ENCODE measurements at regions not wholly inside any gene's neighbourhood (a gene's known extent, or its start where the extent isn't known, plus 50 kb on each side); places are given as distances from the start of the nearest gene placed in this dataset.
A peak's percentile ranks its signal among the peaks of the same experiment; 100 is the strongest.
"Not testable (repeated sequence)": the region's sequence is repeated elsewhere in the genome, so short reads cannot be mapped to it uniquely, and the experiment has no call there.

- Histone ChIP-seq H3K4me1 (peaks cover 0 to 34% (median 6%) of the 10 kb centered on the region in 3 donors), H3K9me3 (no peaks in the 10 kb centered on the region), H3K36me3 (peaks cover 0 to 20% of the 10 kb centered on the region in 2 donors), H3K4me3 (peak overlapping the region; percentile 69 to 79), H3K27me3 (no peaks in the 10 kb centered on the region), H3K27ac (peak overlapping the region; percentile 92 to 95 (median 94))
- WGBS, 2 donors (ENCODE audit: low coverage in 1 of 2) = 19 to 20% methylated on average over 7 to 9 of the region's 10 CpGs
- TF ChIP-seq EP300 (IDR thresholded peaks at IDR 0.05) (no peak), POLR2AphosphoS5 (IDR thresholded peaks at IDR 0.05) (no peak), CTCF (IDR thresholded peaks at IDR 0.05) (no peak), POLR2A (IDR thresholded peaks at IDR 0.05) (no peak)
- no peak for ATAC-seq
Observed at GRCh38 chr7:67301667-67302066, 305.0 kb downstream of the TYW1 start.

GRCh38 chr7:67302113-67303039 lies 305.7 kb downstream of the TYW1 start:
- Histone ChIP-seq H3K36me3 (peaks cover 0 to 28% of the 10 kb centered on the region in 2 donors), H3K4me1 (peaks cover 0 to 34% (median 6%) of the 10 kb centered on the region in 3 donors), H3K4me3 (peak overlapping the region; percentile 69 to 79), H3K27me3 (no peaks in the 10 kb centered on the region), H3K27ac (peak overlapping the region; percentile 92 to 95 (median 94)), H3K9me3 (no peaks in the 10 kb centered on the region)
- peak; percentile 96 for ATAC-seq
- WGBS, 2 donors (ENCODE audit: low coverage in 1 of 2) = 0 to 1% methylated on average over 9 to 22 of the region's 83 CpGs
- TF ChIP-seq POLR2AphosphoS5 (IDR thresholded peaks at IDR 0.05) = peak; percentile 74
- peak in 3 of 4 experiments; percentile 62 to 74 (median 67) for TF ChIP-seq CTCF (IDR thresholded peaks at IDR 0.05)
- no peak for TF ChIP-seq EP300 (IDR thresholded peaks at IDR 0.05)
- TF ChIP-seq POLR2A (IDR thresholded peaks at IDR 0.05) = peak; percentile 65 to 81

- H3K9me3 ChIP-seq, ATAC-seq, H3K4me3 ChIP-seq, H3K27me3 ChIP-seq, H3K27ac ChIP-seq: not testable (repeated sequence)
- WGBS, 2 donors (ENCODE audit: low coverage in 1 of 2) = 83 to 91% methylated on average over 1 to 2 of the region's 3 CpGs
- Histone ChIP-seq H3K4me1 (peaks cover 0 to 34% (median 6%) of the 10 kb centered on the region in 3 donors), H3K36me3 (peaks cover 8 to 48% of the 10 kb centered on the region in 2 donors)
Observed at GRCh38 chr7:67304846-67305245, 308.2 kb downstream of the TYW1 start.

GRCh38 chr7:67306331-67306730 lies 309.7 kb downstream of the TYW1 start:
- TF ChIP-seq POLR2A (IDR thresholded peaks at IDR 0.05) (no peak), EP300 (IDR thresholded peaks at IDR 0.05) (no peak)
- ATAC-seq = no peak
- Histone ChIP-seq H3K27me3 (no peaks in the 10 kb centered on the region), H3K4me3 (no peak overlapping the region), H3K27ac (no peak overlapping the region), H3K36me3 (peaks cover 8 to 63% of the 10 kb centered on the region in 2 donors), H3K4me1 (peaks cover 0 to 30% (median 3%) of the 10 kb centered on the region in 3 donors), H3K9me3 (no peaks in the 10 kb centered on the region)
- WGBS, 2 donors (ENCODE audit: low coverage in 1 of 2) = 90 to 96% methylated on average over 1 to 3 of the region's 3 CpGs

GRCh38 chr7:67309764-67310549 lies 313.3 kb downstream of the TYW1 start:
- Histone ChIP-seq H3K27me3 (no peaks in the 10 kb centered on the region), H3K27ac (no peak overlapping the region), H3K4me1 (peaks cover 0 to 6% (median 0%) of the 10 kb centered on the region in 3 donors), H3K36me3 (peaks cover 8 to 99% of the 10 kb centered on the region in 2 donors), H3K4me3 (no peak overlapping the region), H3K9me3 (no peaks in the 10 kb centered on the region)
- 69% methylated on average over 4 of the region's 4 CpGs; no CpG with 5 or more reads in 1 of the 2 donors for WGBS, 2 donors (ENCODE audit: low coverage in 1 of 2)
- no peak for TF ChIP-seq CTCF (IDR thresholded peaks at IDR 0.05)
- TF ChIP-seq POLR2A (IDR thresholded peaks at IDR 0.05) = no peak
- TF ChIP-seq POLR2AphosphoS5 (IDR thresholded peaks at IDR 0.05) = no peak
- no peak for TF ChIP-seq EP300 (IDR thresholded peaks at IDR 0.05)
- no peak for ATAC-seq

All from gastroesophageal sphincter (tissue), 4 donors.